ENCODE measurements at regions not wholly inside any gene's neighbourhood (a gene's known extent, or its start where the extent isn't known, plus 50 kb on each side); places are given as distances from the start of the nearest gene placed in this dataset.

- no peak for TF ChIP-seq CTCF (IDR thresholded peaks at IDR 0.05; ENCODE audit: low read length)
- no peak for TF ChIP-seq EZH2phosphoT487 (IDR thresholded peaks at IDR 0.05; ENCODE audit: low read length)
Observed at GRCh38 chr6:91173651-91174050, 586.8 kb upstream of the MAP3K7 start.

Data from MM.1S (cell line).